Activated effector memory CD4-positive, alpha-beta T cell treated with Interleukin-2 at 50 U/mL for 16 hours (primary cell): ENCODE measurements at regions not wholly inside any gene's neighbourhood (a gene's known extent, or its start where the extent isn't known, plus 50 kb on each side); places are given as distances from the start of the nearest gene placed in this dataset.

ENCODE experiments used
- DNase-seq: peaks from one replicate; pipeline ENCODE4 v3.0.0-alpha.2; 2020

- no peak for DNase-seq
Observed at GRCh38 chr1:219472596-219472995, 140.3 kb downstream of the ZC3H11B start.

- no peak for DNase-seq
Observed at GRCh38 chr1:219467524-219467923, 145.4 kb downstream of the ZC3H11B start.

- DNase-seq, result no peak
Observed at GRCh38 chr1:219466766-219467165, 146.1 kb downstream of the ZC3H11B start.

- no peak for DNase-seq
Observed at GRCh38 chr1:219465212-219466093, 147.5 kb downstream of the ZC3H11B start.

GRCh38 chr1:219463636-219464035, 149.3 kb downstream of the ZC3H11B start:
- DNase-seq, result no peak

GRCh38 chr1:219461981-219462400, 150.9 kb downstream of the ZC3H11B start:
- no peak for DNase-seq

- no peak for DNase-seq
Observed at GRCh38 chr1:219460896-219461815, 151.7 kb downstream of the ZC3H11B start.

GRCh38 chr1:219460081-219460895, 152.6 kb downstream of the ZC3H11B start:
- DNase-seq, result no peak

- DNase-seq, result no peak
Observed at GRCh38 chr1:219459351-219460080, 153.4 kb downstream of the ZC3H11B start.

GRCh38 chr1:219446288-219446687, 166.6 kb downstream of the ZC3H11B start:
- DNase-seq, result no peak

- no peak for DNase-seq
Observed at GRCh38 chr1:219445864-219446263, 167.0 kb downstream of the ZC3H11B start.

- DNase-seq, result no peak
Observed at GRCh38 chr1:219444474-219444873, 168.4 kb downstream of the ZC3H11B start.

GRCh38 chr1:219443763-219444162, 169.1 kb downstream of the ZC3H11B start:
- DNase-seq, result no peak

- DNase-seq, result no peak
Observed at GRCh38 chr1:219442611-219443061, 170.3 kb downstream of the ZC3H11B start.

GRCh38 chr1:219441884-219442283, 171.0 kb downstream of the ZC3H11B start:
- no peak for DNase-seq

GRCh38 chr1:219439376-219439775, 173.5 kb downstream of the ZC3H11B start:
- no peak for DNase-seq

GRCh38 chr1:219438386-219438785, 174.5 kb downstream of the ZC3H11B start:
- no peak for DNase-seq

- DNase-seq, result no peak
Observed at GRCh38 chr1:219434923-219435297, 178.0 kb downstream of the ZC3H11B start.

- no peak for DNase-seq
Observed at GRCh38 chr1:219434285-219434922, 178.5 kb downstream of the ZC3H11B start.

- no peak for DNase-seq
Observed at GRCh38 chr1:219433496-219434131, 179.3 kb downstream of the ZC3H11B start.

- no peak for DNase-seq
Observed at GRCh38 chr1:219433001-219433400, 179.9 kb downstream of the ZC3H11B start.
